ENCODE measurements at regions not wholly inside any gene's neighbourhood (a gene's known extent, or its start where the extent isn't known, plus 50 kb on each side); places are given as distances from the start of the nearest gene placed in this dataset.

- peak overlapping the region in 1 of 2 donors; percentile 54 for H3K9ac ChIP-seq (ENCODE audit: insufficient read depth in 1 of 2, low read length in 2 of 2)
- H3K36me3 ChIP-seq (ENCODE audit: control insufficient read depth in 4 of 4, insufficient read depth in 4 of 4, low read length in 4 of 4), result no peaks in the 10 kb centered on the region
- DNase-seq (peak; percentile 58 to 86 (median 81)), ATAC-seq (ENCODE audit: insufficient read depth, low FRiP score) (peak; percentile 81)
- WGBS, 2 donors, result 32 to 38% methylated on average over 9 of the region's 9 CpGs
- no peak overlapping the region for H3K4me3 ChIP-seq
- peaks cover 0 to 3% (median 0%) of the 10 kb centered on the region in 5 donors for H3K4me1 ChIP-seq (ENCODE audit: control insufficient read depth in 5 of 5, insufficient read depth in 5 of 5, low read length in 5 of 5)
- no peaks in the 10 kb centered on the region for H3K9me3 ChIP-seq (ENCODE audit: control insufficient read depth in 4 of 4, insufficient read depth in 3 of 4, low read length in 3 of 4)
- no peaks in the 10 kb centered on the region for H3K27me3 ChIP-seq (ENCODE audit: control insufficient read depth in 3 of 3, insufficient read depth in 3 of 3, low read length in 2 of 3)
- H3K27ac ChIP-seq (ENCODE audit: low read depth in 1 of 2, low read length in 1 of 2), result peak overlapping the region in 1 of 2 donors; percentile 37
- TF ChIP-seq, protein P1, sequence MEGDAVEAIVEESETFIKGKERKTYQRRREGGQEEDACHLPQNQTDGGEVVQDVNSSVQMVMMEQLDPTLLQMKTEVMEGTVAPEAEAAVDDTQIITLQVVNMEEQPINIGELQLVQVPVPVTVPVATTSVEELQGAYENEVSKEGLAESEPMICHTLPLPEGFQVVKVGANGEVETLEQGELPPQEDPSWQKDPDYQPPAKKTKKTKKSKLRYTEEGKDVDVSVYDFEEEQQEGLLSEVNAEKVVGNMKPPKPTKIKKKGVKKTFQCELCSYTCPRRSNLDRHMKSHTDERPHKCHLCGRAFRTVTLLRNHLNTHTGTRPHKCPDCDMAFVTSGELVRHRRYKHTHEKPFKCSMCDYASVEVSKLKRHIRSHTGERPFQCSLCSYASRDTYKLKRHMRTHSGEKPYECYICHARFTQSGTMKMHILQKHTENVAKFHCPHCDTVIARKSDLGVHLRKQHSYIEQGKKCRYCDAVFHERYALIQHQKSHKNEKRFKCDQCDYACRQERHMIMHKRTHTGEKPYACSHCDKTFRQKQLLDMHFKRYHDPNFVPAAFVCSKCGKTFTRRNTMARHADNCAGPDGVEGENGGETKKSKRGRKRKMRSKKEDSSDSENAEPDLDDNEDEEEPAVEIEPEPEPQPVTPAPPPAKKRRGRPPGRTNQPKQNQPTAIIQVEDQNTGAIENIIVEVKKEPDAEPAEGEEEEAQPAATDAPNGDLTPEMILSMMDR (IDR thresholded peaks at IDR 0.05; ENCODE audit: control extremely low read depth, extremely low read depth), result no peak
Observed at GRCh38 chr2:150911766-150912280, 349.8 kb downstream of the RBM43 start.

DNA sequence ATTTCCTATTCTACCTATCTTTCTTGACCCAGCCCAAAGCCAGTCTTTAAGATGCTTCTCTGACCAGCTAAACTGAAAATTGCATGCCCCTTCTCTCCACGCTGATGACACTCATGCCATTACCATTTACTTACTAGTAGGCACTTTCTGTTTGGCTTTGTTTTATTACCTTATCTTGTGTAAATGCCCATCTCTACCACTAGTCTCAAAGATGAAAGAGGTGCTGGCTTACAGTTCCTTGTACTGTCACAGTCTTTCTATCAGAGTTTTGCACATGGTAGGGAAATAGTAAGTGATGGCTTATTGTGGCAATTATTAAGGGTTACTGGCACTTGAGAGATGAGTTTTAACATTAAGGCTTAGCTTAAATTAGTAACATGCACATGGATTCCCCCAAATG is 352.1 kb downstream of the RBM43 start:
- WGBS, 2 donors, result 80 to 92% methylated on average over 1 of the region's 1 CpG
- H3K4me3 ChIP-seq, result no peak overlapping the region
- no peak for ATAC-seq (ENCODE audit: insufficient read depth, low FRiP score)
- peaks cover 0 to 3% (median 0%) of the 10 kb centered on the region in 5 donors for H3K4me1 ChIP-seq (ENCODE audit: control insufficient read depth in 5 of 5, insufficient read depth in 5 of 5, low read length in 5 of 5)
- no peak for DNase-seq
- H3K27ac ChIP-seq (ENCODE audit: low read depth in 1 of 2, low read length in 1 of 2), result no peak overlapping the region
- no peaks in the 10 kb centered on the region for H3K36me3 ChIP-seq (ENCODE audit: control insufficient read depth in 4 of 4, insufficient read depth in 4 of 4, low read length in 4 of 4)
- no peaks in the 10 kb centered on the region for H3K27me3 ChIP-seq (ENCODE audit: control insufficient read depth in 3 of 3, insufficient read depth in 3 of 3, low read length in 2 of 3)
- H3K9ac ChIP-seq (ENCODE audit: insufficient read depth in 1 of 2, low read length in 2 of 2), result no peak overlapping the region
- H3K9me3 ChIP-seq (ENCODE audit: control insufficient read depth in 4 of 4, insufficient read depth in 3 of 4, low read length in 3 of 4), result no peaks in the 10 kb centered on the region
- TF ChIP-seq, protein P1 (IDR thresholded peaks at IDR 0.05; ENCODE audit: control extremely low read depth, extremely low read depth), result no peak

GRCh38 chr2:150909090-150909489 is 352.6 kb downstream of the RBM43 start:
- H3K4me3 ChIP-seq, result no peak overlapping the region
- TF ChIP-seq, protein P1 (IDR thresholded peaks at IDR 0.05; ENCODE audit: control extremely low read depth, extremely low read depth), result no peak
- peaks cover 0 to 3% (median 0%) of the 10 kb centered on the region in 5 donors for H3K4me1 ChIP-seq (ENCODE audit: control insufficient read depth in 5 of 5, insufficient read depth in 5 of 5, low read length in 5 of 5)
- peaks cover 0 to 1% (median 0%) of the 10 kb centered on the region in 4 donors for H3K9me3 ChIP-seq (ENCODE audit: control insufficient read depth in 4 of 4, insufficient read depth in 3 of 4, low read length in 3 of 4)
- DNase-seq, result no peak
- H3K36me3 ChIP-seq (ENCODE audit: control insufficient read depth in 4 of 4, insufficient read depth in 4 of 4, low read length in 4 of 4), result no peaks in the 10 kb centered on the region
- H3K27ac ChIP-seq (ENCODE audit: low read depth in 1 of 2, low read length in 1 of 2), result no peak overlapping the region
- no peak overlapping the region for H3K9ac ChIP-seq (ENCODE audit: insufficient read depth in 1 of 2, low read length in 2 of 2)
- no peaks in the 10 kb centered on the region for H3K27me3 ChIP-seq (ENCODE audit: control insufficient read depth in 3 of 3, insufficient read depth in 3 of 3, low read length in 2 of 3)
- ATAC-seq (ENCODE audit: insufficient read depth, low FRiP score), result no peak

GRCh38 chr2:150907466-150907865 is 354.2 kb downstream of the RBM43 start:
- Histone ChIP-seq H3K27ac (ENCODE audit: low read depth in 1 of 2, low read length in 1 of 2) (no peak overlapping the region), H3K36me3 (ENCODE audit: control insufficient read depth in 4 of 4, insufficient read depth in 4 of 4, low read length in 4 of 4) (no peaks in the 10 kb centered on the region), H3K4me3 (no peak overlapping the region), H3K27me3 (ENCODE audit: control insufficient read depth in 3 of 3, insufficient read depth in 3 of 3, low read length in 2 of 3) (no peaks in the 10 kb centered on the region), H3K9ac (ENCODE audit: insufficient read depth in 1 of 2, low read length in 2 of 2) (no peak overlapping the region), H3K4me1 (ENCODE audit: control insufficient read depth in 5 of 5, insufficient read depth in 5 of 5, low read length in 5 of 5) (peaks cover 0 to 3% (median 0%) of the 10 kb centered on the region in 5 donors), H3K9me3 (ENCODE audit: control insufficient read depth in 4 of 4, insufficient read depth in 3 of 4, low read length in 3 of 4) (peaks cover 0 to 4% (median 0%) of the 10 kb centered on the region in 4 donors)
- DNase-seq (no peak), ATAC-seq (ENCODE audit: insufficient read depth, low FRiP score) (no peak)
- WGBS, 2 donors, result 78 to 90% methylated on average over 4 of the region's 4 CpGs
- TF ChIP-seq, protein P1 (IDR thresholded peaks at IDR 0.05; ENCODE audit: control extremely low read depth, extremely low read depth), result no peak

Data from lung (tissue), 11 donors.